Lung (tissue), 11 donors: ENCODE measurements at regions not wholly inside any gene's neighbourhood (a gene's known extent, or its start where the extent isn't known, plus 50 kb on each side); places are given as distances from the start of the nearest gene placed in this dataset.

ENCODE experiments used
- ATAC-seq: fragments of 200-7000 bp; cut with Tn5 transposase; one replicate; pipeline ENCODE4 v1.9.1; 2020; ENCODE audit warnings: moderate number of reproducible peaks; ENCODE audit not compliant: insufficient read depth, low FRiP score
- DNase-seq, 3 donors: peaks; one replicate each; pipeline ENCODE4 v3.0.0-alpha.2; 2013 to 2017
- H3K27ac ChIP-seq, 2 donors: one replicate each; pipeline ENCODE4 v1.5.1; 2013; ENCODE audit warnings: mild to moderate bottlenecking in 2 of 2, moderate library complexity in 2 of 2, control low read depth in 1 of 2, inconsistent platforms in 1 of 2, low read depth in 1 of 2, low read length in 1 of 2
- H3K27me3 ChIP-seq, 3 donors: one replicate each; pipeline ENCODE4 v1.5.1; 2013; ENCODE audit warnings: low read length in 2 of 3; ENCODE audit not compliant: control insufficient read depth in 3 of 3, insufficient read depth in 3 of 3
- H3K36me3 ChIP-seq, 4 donors: one replicate each; pipeline ENCODE4 v1.5.1; 2013; ENCODE audit warnings: low read length in 4 of 4, mild to moderate bottlenecking in 1 of 4, moderate library complexity in 1 of 4; ENCODE audit not compliant: control insufficient read depth in 4 of 4, insufficient read depth in 4 of 4
- H3K4me1 ChIP-seq, 5 donors: one replicate each; pipeline ENCODE4 v1.5.1; 2013; ENCODE audit warnings: low read length in 5 of 5, mild to moderate bottlenecking in 2 of 5, moderate library complexity in 1 of 5; ENCODE audit not compliant: control insufficient read depth in 5 of 5, insufficient read depth in 5 of 5
- H3K4me3 ChIP-seq: one replicate; pipeline ENCODE4 v1.5.1; 2013; ENCODE audit warnings: mild to moderate bottlenecking, control low read depth, moderate library complexity
- H3K9ac ChIP-seq, 2 donors: one replicate each; pipeline ENCODE4 v1.5.1; 2013; ENCODE audit warnings: low read length in 2 of 2, control low read depth in 1 of 2; ENCODE audit not compliant: insufficient read depth in 1 of 2
- H3K9me3 ChIP-seq, 4 donors: one replicate each; pipeline ENCODE4 v1.5.1; 2013; ENCODE audit warnings: low read length in 3 of 4, mild to moderate bottlenecking in 1 of 4, moderate library complexity in 1 of 4; ENCODE audit not compliant: control insufficient read depth in 4 of 4, insufficient read depth in 3 of 4
- WGBS, 2 donors: extraction: QIAGEN DNeasy Blood & Tissue Kit; methylation state at CpG; one replicate each; pipeline ENCODE4 v1.1.7; 2013; 5-methylcytosine and 5-hydroxymethylcytosine counted together
- TF ChIP-seq, protein P1 (sequence below): IDR thresholded peaks from 2 replicates; pipeline ENCODE4 v1.5.1; 2012; ENCODE audit warnings: mild to moderate bottlenecking; ENCODE audit errors: control extremely low read depth, extremely low read depth
- donor health status: control.
- donor health status: control.
- donor health status: Bipolar disorder and iron deficiency.
- donor health status: healthy.
- donor health status: DM: yes; HTN: yes; CAD: no.

DNA sequence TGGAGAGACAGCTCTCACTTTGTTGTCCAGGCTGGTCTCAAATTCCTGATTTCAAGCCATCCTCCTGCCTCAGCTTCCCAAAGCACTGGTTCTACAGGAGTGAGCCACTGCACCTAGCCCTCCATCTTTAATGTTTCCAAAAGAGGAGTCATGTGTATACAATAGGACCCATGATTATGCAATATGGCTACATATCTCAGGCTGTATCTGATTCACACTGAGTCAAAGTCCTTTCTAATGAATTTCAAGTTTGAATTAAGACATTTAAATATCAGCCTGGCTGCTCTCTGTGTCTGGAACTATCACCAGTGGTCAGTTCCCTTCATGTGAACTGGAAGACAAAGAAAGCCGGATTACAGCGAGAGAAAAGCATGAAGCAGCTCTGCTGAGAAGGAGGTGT, 90.5 kb downstream of the MINAR1 start:
- Histone ChIP-seq H3K4me1 (no peaks in the 10 kb centered on the region), H3K9ac (no peak overlapping the region), H3K9me3 (peaks cover 0 to 2% (median 0%) of the 10 kb centered on the region in 4 donors), H3K36me3 (no peaks in the 10 kb centered on the region), H3K27me3 (peaks cover 0 to 3% (median 0%) of the 10 kb centered on the region in 3 donors), H3K4me3 (no peak overlapping the region), H3K27ac (no peak overlapping the region)
- TF ChIP-seq, protein P1, sequence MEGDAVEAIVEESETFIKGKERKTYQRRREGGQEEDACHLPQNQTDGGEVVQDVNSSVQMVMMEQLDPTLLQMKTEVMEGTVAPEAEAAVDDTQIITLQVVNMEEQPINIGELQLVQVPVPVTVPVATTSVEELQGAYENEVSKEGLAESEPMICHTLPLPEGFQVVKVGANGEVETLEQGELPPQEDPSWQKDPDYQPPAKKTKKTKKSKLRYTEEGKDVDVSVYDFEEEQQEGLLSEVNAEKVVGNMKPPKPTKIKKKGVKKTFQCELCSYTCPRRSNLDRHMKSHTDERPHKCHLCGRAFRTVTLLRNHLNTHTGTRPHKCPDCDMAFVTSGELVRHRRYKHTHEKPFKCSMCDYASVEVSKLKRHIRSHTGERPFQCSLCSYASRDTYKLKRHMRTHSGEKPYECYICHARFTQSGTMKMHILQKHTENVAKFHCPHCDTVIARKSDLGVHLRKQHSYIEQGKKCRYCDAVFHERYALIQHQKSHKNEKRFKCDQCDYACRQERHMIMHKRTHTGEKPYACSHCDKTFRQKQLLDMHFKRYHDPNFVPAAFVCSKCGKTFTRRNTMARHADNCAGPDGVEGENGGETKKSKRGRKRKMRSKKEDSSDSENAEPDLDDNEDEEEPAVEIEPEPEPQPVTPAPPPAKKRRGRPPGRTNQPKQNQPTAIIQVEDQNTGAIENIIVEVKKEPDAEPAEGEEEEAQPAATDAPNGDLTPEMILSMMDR = no peak
- DNase-seq (no peak), ATAC-seq (no peak)
- WGBS, 2 donors = 93 to 94% methylated on average over 2 of the region's 2 CpGs

DNA sequence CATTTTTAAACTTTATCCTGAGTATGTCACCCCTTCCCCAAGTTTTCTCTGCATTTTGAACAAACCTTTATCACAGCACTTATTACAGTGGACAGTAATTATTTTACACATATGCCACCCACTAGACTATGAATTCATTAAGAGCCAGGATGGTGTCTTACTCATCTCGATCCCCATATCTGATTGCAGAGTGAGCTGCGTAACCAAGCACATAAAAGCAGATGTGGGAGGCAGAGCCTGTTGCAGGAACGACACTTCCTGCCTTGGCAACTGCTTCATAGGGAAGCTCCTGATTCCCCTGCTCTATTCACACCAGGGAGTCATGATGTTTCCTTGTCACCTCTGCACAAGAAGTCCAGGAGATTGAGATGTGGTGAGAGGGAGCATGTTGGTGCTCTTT, 91.1 kb downstream of the MINAR1 start:
- Histone ChIP-seq H3K4me3 (no peak overlapping the region), H3K36me3 (no peaks in the 10 kb centered on the region), H3K4me1 (no peaks in the 10 kb centered on the region), H3K9ac (no peak overlapping the region), H3K27me3 (peaks cover 0 to 3% (median 0%) of the 10 kb centered on the region in 3 donors), H3K27ac (no peak overlapping the region), H3K9me3 (peaks cover 0 to 2% (median 0%) of the 10 kb centered on the region in 4 donors)
- DNase-seq = no peak
- no peak for ATAC-seq
- TF ChIP-seq, protein P1 = no peak
- 55 to 67% methylated on average over 3 of the region's 3 CpGs for WGBS, 2 donors

DNA sequence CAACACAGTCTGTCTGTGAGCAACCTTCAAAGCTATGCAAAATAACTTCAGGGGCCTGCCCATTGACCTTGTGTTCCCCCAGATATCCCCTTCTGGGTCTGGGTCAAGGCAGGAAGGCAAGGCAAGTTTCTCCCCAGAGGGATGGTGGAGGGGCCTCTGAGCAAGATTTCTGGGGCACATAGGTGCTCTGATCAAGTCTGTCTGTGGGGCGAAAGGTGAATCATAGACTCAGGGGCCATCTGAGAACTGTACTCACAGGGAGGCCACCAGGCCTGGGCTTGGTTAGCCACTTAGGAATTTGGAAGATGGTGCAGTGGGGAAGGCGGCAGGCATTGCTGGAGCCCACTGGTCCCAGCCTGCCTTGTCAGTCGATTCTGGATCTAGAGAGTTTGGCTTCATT, 92.4 kb downstream of the MINAR1 start:
- peaks cover 0 to 2% (median 0%) of the 10 kb centered on the region in 4 donors for H3K9me3 ChIP-seq
- no peak overlapping the region for H3K9ac ChIP-seq
- ATAC-seq (no peak), DNase-seq (no peak)
- no peak overlapping the region for H3K27ac ChIP-seq
- TF ChIP-seq, protein P1 = no peak
- no peaks in the 10 kb centered on the region for H3K27me3 ChIP-seq
- 85 to 91% methylated on average over 3 of the region's 3 CpGs for WGBS, 2 donors
- no peaks in the 10 kb centered on the region for H3K36me3 ChIP-seq
- no peak overlapping the region for H3K4me3 ChIP-seq
- H3K4me1 ChIP-seq = no peaks in the 10 kb centered on the region

DNA sequence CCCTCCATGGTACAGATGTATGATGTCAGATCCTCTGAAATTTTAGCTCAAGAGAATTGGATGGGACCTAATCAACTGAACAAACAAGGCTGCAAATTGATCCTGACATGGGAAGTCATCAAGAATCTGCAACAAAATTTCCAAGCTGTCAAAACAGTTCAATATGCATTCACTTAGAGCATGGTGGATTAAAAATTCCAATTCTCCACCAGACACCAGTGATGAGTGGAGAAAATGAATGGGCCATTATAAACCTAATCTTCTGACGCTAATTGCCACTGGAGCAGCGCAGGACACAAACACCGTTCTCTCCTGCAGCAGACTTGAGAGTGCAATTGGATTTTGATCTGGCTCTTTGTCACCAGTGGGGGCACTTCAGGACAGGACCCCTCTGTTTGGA, 94.2 kb downstream of the MINAR1 start:
- ATAC-seq = no peak
- 79 to 97% methylated on average over 3 of the region's 3 CpGs for WGBS, 2 donors
- H3K4me1 ChIP-seq = no peaks in the 10 kb centered on the region

More for the DNA sequence above, 94.2 kb downstream of the MINAR1 start:
- Histone ChIP-seq H3K9me3 (peaks cover 0 to 2% (median 0%) of the 10 kb centered on the region in 4 donors), H3K9ac (no peak overlapping the region), H3K4me3 (no peak overlapping the region), H3K27ac (no peak overlapping the region), H3K27me3 (no peaks in the 10 kb centered on the region), H3K36me3 (no peaks in the 10 kb centered on the region)
- DNase-seq = no peak
- TF ChIP-seq, protein P1 = no peak
